ENCODE measurements at regions not wholly inside any gene's neighbourhood (a gene's known extent, or its start where the extent isn't known, plus 50 kb on each side); places are given as distances from the start of the nearest gene placed in this dataset.

DNA sequence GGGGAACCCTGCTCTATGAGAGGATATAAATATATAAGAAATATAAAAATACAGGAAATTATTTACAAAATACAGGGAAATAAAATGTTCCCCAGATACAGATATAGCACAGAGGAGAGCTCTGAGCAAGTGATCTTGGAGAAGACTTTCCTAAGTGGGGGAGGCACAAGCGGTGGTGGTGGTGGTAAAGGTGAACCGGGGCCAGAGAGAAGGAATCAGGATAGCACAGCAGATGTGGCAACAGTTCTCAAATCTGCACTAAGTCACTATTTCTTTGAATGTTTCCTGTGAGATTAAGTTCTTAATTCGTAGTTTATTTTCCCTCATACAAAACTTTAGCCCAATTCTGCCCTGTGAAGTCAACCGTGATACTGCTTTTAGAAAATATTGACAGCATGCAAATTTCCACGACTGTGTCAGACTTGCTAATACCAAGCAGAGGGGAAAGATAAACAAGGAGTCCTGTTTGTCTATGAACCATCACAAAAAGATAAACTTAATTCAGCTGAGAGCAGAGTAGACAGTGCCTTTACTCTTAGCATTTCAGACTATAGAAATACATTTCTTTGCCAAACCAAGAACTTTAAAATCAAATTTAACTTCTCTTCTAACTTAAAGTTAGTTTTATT, 237.5 kb upstream of the POGK start:
- TF ChIP-seq TARDBP (IDR thresholded peaks at IDR 0.05) (no peak), ZNF384 (IDR thresholded peaks at IDR 0.05) (no peak), SP1 (IDR thresholded peaks at IDR 0.05) (no peak), SUZ12 (IDR thresholded peaks at IDR 0.05) (no peak), ARNT (IDR thresholded peaks at IDR 0.05) (no peak), HDGF (IDR thresholded peaks at IDR 0.05; ENCODE audit: borderline replicate concordance) (no peak), ELF4 (IDR thresholded peaks at IDR 0.05) (no peak), NFRKB (IDR thresholded peaks at IDR 0.05) (no peak), CTBP1 (IDR thresholded peaks at IDR 0.05; ENCODE audit: borderline replicate concordance) (no peak), LEF1 (IDR thresholded peaks at IDR 0.05; ENCODE audit: borderline replicate concordance) (no peak), FOXM1 (IDR thresholded peaks at IDR 0.05; ENCODE audit: borderline replicate concordance) (no peak)
- TF ChIP-seq, protein P1, sequence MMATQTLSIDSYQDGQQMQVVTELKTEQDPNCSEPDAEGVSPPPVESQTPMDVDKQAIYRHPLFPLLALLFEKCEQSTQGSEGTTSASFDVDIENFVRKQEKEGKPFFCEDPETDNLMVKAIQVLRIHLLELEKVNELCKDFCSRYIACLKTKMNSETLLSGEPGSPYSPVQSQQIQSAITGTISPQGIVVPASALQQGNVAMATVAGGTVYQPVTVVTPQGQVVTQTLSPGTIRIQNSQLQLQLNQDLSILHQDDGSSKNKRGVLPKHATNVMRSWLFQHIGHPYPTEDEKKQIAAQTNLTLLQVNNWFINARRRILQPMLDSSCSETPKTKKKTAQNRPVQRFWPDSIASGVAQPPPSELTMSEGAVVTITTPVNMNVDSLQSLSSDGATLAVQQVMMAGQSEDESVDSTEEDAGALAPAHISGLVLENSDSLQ (IDR thresholded peaks at IDR 0.05) = no peak
